Astrocyte (in vitro differentiated cells and primary cell): ENCODE measurements at regions not wholly inside any gene's neighbourhood (a gene's known extent, or its start where the extent isn't known, plus 50 kb on each side); places are given as distances from the start of the nearest gene placed in this dataset.

Experiments
- DNase-seq: peaks from one replicate; pipeline ENCODE4 v3.0.0-alpha.2; 2010; ENCODE audit warnings: low read depth
- FAIRE-seq: peaks from 2 replicates; lab custom pipeline; 2011; peaks lifted over from hg19 to GRCh38; lab: Jason Lieb, UNC
- H2AFZ ChIP-seq: 2 replicates; pipeline ENCODE4 v1.6.0; 2012; ENCODE audit warnings: low read depth, low read length, inconsistent platforms
- H3K27ac ChIP-seq: 2 replicates; pipeline ENCODE4 v1.5.1; 2011; ENCODE audit warnings: low read depth, low read length, inconsistent platforms
- H3K27me3 ChIP-seq: 2 replicates; pipeline ENCODE4 v1.6.0; 2011; ENCODE audit warnings: low read length, inconsistent platforms; ENCODE audit not compliant: insufficient read depth
- H3K36me3 ChIP-seq: 2 replicates; pipeline ENCODE4 v1.5.1; 2011; ENCODE audit warnings: low read length, inconsistent platforms; ENCODE audit not compliant: insufficient read depth
- H3K4me1 ChIP-seq: 2 replicates; pipeline ENCODE4 v1.5.1; 2011; ENCODE audit warnings: low read length, inconsistent platforms; ENCODE audit not compliant: insufficient read depth
- H3K4me2 ChIP-seq: 2 replicates; pipeline ENCODE4 v1.6.0; 2012; ENCODE audit warnings: low read length, inconsistent platforms
- H3K4me3 ChIP-seq: 2 replicates; pipeline ENCODE4 v1.5.1; 2011; ENCODE audit warnings: low read depth, mild to moderate bottlenecking, low read length, inconsistent platforms; ENCODE audit not compliant: insufficient read depth
- H3K79me2 ChIP-seq: 2 replicates; pipeline ENCODE4 v1.6.0; 2012; ENCODE audit warnings: mild to moderate bottlenecking, low read length, inconsistent platforms; ENCODE audit not compliant: insufficient read depth
- H3K9ac ChIP-seq: 2 replicates; pipeline ENCODE4 v1.6.0; 2012; ENCODE audit warnings: mild to moderate bottlenecking, low read length, inconsistent platforms
- H3K9me3 ChIP-seq: 2 replicates; pipeline ENCODE4 v1.5.1; 2012; ENCODE audit warnings: low read depth, mild to moderate bottlenecking, low read length, inconsistent platforms; ENCODE audit not compliant: insufficient read depth
- H4K20me1 ChIP-seq: 2 replicates; pipeline ENCODE4 v1.6.0; 2012; ENCODE audit warnings: low read length, inconsistent platforms; ENCODE audit not compliant: insufficient read depth
- H3K27ac Mint-ChIP-seq: one replicate; pipeline ENCODE4 v1.8.0; 2021; ENCODE audit warnings: mild to moderate bottlenecking, mixed read lengths; ENCODE audit not compliant: unreplicated experiment
- H3K27me3 Mint-ChIP-seq: one replicate; pipeline ENCODE4 v1.8.0; 2021; ENCODE audit warnings: low read depth, mixed read lengths; ENCODE audit not compliant: unreplicated experiment
- H3K36me3 Mint-ChIP-seq: one replicate; pipeline ENCODE4 v1.8.0; 2021; ENCODE audit warnings: low read depth, mixed read lengths; ENCODE audit not compliant: unreplicated experiment
- H3K4me1 Mint-ChIP-seq: one replicate; pipeline ENCODE4 v1.8.0; 2021; ENCODE audit warnings: low read depth, mixed read lengths; ENCODE audit not compliant: unreplicated experiment
- H3K4me3 Mint-ChIP-seq: one replicate; pipeline ENCODE4 v1.8.0; 2021; ENCODE audit warnings: mild to moderate bottlenecking, moderate library complexity, mixed read lengths; ENCODE audit not compliant: unreplicated experiment
- H3K9me3 Mint-ChIP-seq: one replicate; pipeline ENCODE4 v1.8.0; 2021; ENCODE audit warnings: mild to moderate bottlenecking, mixed read lengths; ENCODE audit not compliant: unreplicated experiment
- EZH2 ChIP-seq: IDR thresholded peaks from 2 replicates; pipeline ENCODE4 v1.6.1; 2012; ENCODE audit warnings: mild to moderate bottlenecking, low read length, inconsistent platforms; ENCODE audit not compliant: insufficient read depth
- TF ChIP-seq, protein P1 (sequence below): IDR thresholded peaks from 2 replicates; pipeline ENCODE4 v1.5.1; 2011; ENCODE audit warnings: low read depth, mild to moderate bottlenecking, inconsistent platforms, low read length, moderate library complexity; ENCODE audit not compliant: insufficient read depth

GRCh38 chr1:182147951-182148350, 86.4 kb upstream of the ZNF648 start:
- no peak overlapping the region for H3K27ac Mint-ChIP-seq
- H3K4me1 Mint-ChIP-seq, result peaks cover 39% of the 10 kb centered on the region
- peaks cover 17% of the 10 kb centered on the region for H3K4me1 ChIP-seq
- H3K36me3 Mint-ChIP-seq, result no peaks in the 10 kb centered on the region
- H3K9me3 Mint-ChIP-seq, result no peaks in the 10 kb centered on the region
- no peak overlapping the region for H3K4me2 ChIP-seq
- H3K36me3 ChIP-seq, result no peaks in the 10 kb centered on the region
- H2AFZ ChIP-seq, result no peak overlapping the region
- H3K4me3 ChIP-seq, result no peak overlapping the region
- no peak overlapping the region for H3K9ac ChIP-seq
- no peak for FAIRE-seq
- no peaks in the 10 kb centered on the region for H3K9me3 ChIP-seq
- no peak overlapping the region for H3K4me3 Mint-ChIP-seq
- TF ChIP-seq, protein P1, sequence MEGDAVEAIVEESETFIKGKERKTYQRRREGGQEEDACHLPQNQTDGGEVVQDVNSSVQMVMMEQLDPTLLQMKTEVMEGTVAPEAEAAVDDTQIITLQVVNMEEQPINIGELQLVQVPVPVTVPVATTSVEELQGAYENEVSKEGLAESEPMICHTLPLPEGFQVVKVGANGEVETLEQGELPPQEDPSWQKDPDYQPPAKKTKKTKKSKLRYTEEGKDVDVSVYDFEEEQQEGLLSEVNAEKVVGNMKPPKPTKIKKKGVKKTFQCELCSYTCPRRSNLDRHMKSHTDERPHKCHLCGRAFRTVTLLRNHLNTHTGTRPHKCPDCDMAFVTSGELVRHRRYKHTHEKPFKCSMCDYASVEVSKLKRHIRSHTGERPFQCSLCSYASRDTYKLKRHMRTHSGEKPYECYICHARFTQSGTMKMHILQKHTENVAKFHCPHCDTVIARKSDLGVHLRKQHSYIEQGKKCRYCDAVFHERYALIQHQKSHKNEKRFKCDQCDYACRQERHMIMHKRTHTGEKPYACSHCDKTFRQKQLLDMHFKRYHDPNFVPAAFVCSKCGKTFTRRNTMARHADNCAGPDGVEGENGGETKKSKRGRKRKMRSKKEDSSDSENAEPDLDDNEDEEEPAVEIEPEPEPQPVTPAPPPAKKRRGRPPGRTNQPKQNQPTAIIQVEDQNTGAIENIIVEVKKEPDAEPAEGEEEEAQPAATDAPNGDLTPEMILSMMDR, result no peak
- no peaks in the 10 kb centered on the region for H3K79me2 ChIP-seq
- no peaks in the 10 kb centered on the region for H4K20me1 ChIP-seq
- H3K27me3 ChIP-seq, result no peaks in the 10 kb centered on the region
- H3K27me3 Mint-ChIP-seq, result no peaks in the 10 kb centered on the region
- no peak overlapping the region for H3K27ac ChIP-seq
- no peak for DNase-seq

DNA sequence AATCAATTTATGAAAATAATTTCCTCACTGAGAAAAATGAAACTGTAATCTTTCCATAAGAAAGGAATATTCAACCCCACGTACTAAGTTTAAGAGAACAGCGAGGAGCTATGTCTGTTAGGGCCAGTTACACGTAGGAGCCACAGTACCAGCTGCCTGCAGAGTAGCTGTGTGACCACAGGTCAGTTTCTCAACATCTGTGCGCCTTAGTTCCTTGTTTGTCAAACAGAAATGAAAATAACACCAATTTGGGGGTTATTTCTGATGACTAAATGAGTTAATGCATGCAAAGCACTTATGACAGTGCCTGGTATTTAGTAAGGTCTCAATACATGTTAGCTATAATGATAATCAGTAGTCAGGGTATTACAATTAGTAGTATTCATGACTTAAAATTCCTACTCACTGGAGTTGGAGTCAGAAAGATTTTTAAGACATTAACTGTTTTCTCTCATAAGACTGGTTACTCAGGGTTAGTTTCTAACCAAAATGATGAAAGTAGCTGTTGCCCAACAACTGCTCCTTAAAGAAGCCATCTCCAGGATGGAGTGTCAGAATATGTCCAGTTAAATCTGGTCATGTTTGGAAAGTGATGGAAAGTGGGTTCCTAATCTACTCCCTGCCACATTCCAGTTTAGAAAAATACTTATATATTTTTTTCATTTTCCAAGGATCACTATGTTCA, 85.8 kb upstream of the ZNF648 start:
- H3K4me1 ChIP-seq, result peaks cover 17% of the 10 kb centered on the region
- no peaks in the 10 kb centered on the region for H3K9me3 ChIP-seq
- no peak overlapping the region for H3K4me2 ChIP-seq
- TF ChIP-seq, protein P1, result no peak
- TF ChIP-seq EZH2, result no peak
- no peak overlapping the region for H3K27ac Mint-ChIP-seq
- H3K4me3 ChIP-seq, result no peak overlapping the region
- peaks cover 39% of the 10 kb centered on the region for H3K4me1 Mint-ChIP-seq
- H3K27ac ChIP-seq, result no peak overlapping the region
- H3K27me3 ChIP-seq, result no peaks in the 10 kb centered on the region
- no peaks in the 10 kb centered on the region for H3K79me2 ChIP-seq
- no peaks in the 10 kb centered on the region for H3K9me3 Mint-ChIP-seq
- FAIRE-seq (no peak), DNase-seq (no peak)
- no peaks in the 10 kb centered on the region for H3K27me3 Mint-ChIP-seq
- H3K4me3 Mint-ChIP-seq, result no peak overlapping the region
- H3K36me3 Mint-ChIP-seq, result no peaks in the 10 kb centered on the region
- H3K9ac ChIP-seq, result no peak overlapping the region
- no peaks in the 10 kb centered on the region for H3K36me3 ChIP-seq
- no peaks in the 10 kb centered on the region for H4K20me1 ChIP-seq
- H2AFZ ChIP-seq, result no peak overlapping the region

DNA sequence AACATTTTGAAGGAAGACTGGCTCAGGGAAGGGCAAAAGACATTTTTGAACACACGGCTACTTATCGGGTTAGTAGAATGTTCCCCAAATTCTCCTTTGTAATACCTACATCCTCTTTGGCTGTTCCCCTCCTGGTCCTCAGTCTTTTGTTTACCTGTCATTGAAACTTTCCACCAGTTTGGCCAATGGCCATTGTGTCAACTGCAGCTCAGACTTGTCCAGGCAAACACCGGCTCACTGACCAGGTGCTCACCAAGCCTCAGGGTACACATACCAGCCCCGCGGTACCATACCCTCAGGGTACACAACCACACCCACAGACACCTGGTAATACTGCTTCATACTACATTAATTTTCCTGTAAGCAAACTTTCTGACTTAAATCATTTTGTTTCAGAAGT, 84.8 kb upstream of the ZNF648 start:
- Histone ChIP-seq H3K36me3 (no peaks in the 10 kb centered on the region), H3K9ac (no peak overlapping the region), H3K9me3 (no peaks in the 10 kb centered on the region), H3K4me2 (no peak overlapping the region), H3K4me1 (peaks cover 17% of the 10 kb centered on the region), H3K79me2 (no peaks in the 10 kb centered on the region), H2AFZ (no peak overlapping the region), H3K27me3 (no peaks in the 10 kb centered on the region), H4K20me1 (no peaks in the 10 kb centered on the region), H3K4me3 (no peak overlapping the region), H3K27ac (no peak overlapping the region)
- no peaks in the 10 kb centered on the region for H3K9me3 Mint-ChIP-seq
- FAIRE-seq (no peak), DNase-seq (no peak)
- H3K4me3 Mint-ChIP-seq, result no peak overlapping the region
- no peaks in the 10 kb centered on the region for H3K27me3 Mint-ChIP-seq
- no peak overlapping the region for H3K27ac Mint-ChIP-seq
- H3K4me1 Mint-ChIP-seq, result peaks cover 39% of the 10 kb centered on the region
- H3K36me3 Mint-ChIP-seq, result no peaks in the 10 kb centered on the region
- no peak for TF ChIP-seq EZH2
- TF ChIP-seq, protein P1, result no peak
